Activated T-cell treated with anti-CD3 and anti-CD28 coated beads for 24 hours (primary cell): ENCODE measurements at regions not wholly inside any gene's neighbourhood (a gene's known extent, or its start where the extent isn't known, plus 50 kb on each side); places are given as distances from the start of the nearest gene placed in this dataset.

Experiments
- DNase-seq: peaks from one replicate; pipeline ENCODE4 v3.0.0-alpha.2; 2020; ENCODE audit warnings: low read depth

GRCh38 chr18:40944576-40944975 is 1010.5 kb upstream of the PIK3C3 start:
- DNase-seq = no peak

- DNase-seq = no peak
Measured at GRCh38 chr18:40939656-40940515, 1015.1 kb upstream of the PIK3C3 start.

GRCh38 chr18:40938615-40939014 is 1016.4 kb upstream of the PIK3C3 start:
- no peak for DNase-seq

- DNase-seq = no peak
Measured at GRCh38 chr18:40937386-40937785, 1017.6 kb upstream of the PIK3C3 start.

DNA sequence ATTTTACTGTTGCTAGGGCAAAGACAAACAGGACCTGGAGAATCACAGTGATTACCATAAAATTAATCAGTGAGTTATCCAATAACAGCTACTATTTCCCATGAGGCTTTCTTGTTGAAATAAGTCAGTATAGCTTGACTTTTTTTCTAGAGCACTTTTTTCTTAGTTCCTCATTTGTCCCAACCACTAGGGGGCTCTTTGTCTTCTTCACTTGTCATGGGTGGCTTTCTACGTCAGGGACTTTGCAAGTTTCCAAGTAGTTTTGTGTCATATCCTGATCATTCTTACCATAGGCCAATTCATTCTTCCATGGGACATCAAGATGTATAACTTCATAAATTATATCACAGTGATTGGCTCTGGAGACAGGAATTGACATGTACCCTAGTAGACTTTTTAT is 1019.6 kb upstream of the PIK3C3 start:
- DNase-seq = no peak

GRCh38 chr18:40932862-40933261 is 1022.2 kb upstream of the PIK3C3 start:
- no peak for DNase-seq

DNA sequence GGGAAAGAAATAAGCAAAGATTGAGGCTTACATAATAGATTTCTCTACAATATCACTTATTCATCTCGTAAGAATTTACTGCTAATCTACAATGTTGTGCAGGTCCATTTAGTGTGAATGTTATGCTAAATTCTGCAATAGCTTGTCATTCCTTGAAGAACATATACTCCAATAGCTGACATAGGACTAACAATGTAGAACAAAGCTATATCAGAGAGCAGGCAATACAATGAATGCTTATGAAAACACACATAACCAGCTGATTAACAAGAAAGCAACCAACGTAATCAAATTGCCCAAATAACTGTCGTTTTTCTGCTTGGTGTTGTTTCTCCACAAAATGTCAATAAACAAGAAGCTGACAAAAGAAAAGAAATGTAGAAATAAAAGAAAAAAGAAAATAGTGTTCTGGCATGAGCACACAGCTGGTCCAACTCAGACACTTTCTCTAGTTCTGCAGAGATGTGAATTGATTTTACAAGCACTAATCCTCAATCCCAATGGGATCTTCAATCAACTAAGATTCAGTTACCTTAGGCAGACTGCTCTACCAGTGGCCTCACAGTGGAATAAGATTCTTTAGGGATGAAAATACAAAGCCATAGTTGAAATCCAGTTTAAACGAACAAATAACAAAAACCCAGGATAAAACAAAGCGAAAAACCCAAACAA is 1024.7 kb upstream of the PIK3C3 start:
- no peak for DNase-seq

DNA sequence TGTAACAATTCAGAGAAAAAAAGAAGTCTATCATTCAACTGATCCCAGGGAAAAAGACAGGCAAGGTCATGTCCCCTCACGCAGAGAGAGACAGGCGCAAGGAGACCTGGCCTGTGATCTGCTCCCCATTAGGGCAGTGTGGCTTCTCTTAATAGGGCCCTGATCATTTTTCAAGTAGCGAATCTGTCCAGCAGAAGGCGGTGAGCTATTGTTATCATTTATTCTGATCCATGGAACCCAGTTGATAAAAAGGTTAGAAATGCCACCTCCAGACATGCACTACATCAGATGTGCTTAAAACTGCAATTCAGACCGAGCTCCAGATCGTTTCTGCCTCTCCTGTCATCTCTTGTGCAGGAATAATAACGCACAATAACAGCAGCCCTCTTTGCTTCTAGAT is 1025.6 kb upstream of the PIK3C3 start:
- no peak for DNase-seq

DNA sequence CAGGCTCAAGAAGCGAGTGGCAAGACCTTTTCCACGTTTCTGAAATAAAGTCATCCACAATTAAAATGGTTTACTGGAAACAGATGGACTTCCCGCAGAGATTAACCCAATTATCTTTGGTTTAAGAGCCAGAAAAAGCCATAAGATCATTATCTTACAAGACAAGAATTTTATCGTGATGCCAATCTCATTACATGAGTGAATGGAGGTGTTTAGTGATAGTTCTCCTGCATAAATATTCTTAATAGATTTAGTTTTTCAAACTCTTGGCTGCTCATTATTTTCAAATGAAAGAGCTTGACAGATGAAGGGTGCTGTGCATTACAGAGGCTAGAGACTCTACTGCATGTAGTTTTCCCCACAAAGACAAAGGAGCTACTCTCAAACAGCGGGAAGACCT is 1028.4 kb upstream of the PIK3C3 start:
- DNase-seq = no peak

GRCh38 chr18:40925071-40925541 is 1029.9 kb upstream of the PIK3C3 start:
- DNase-seq = no peak

DNA sequence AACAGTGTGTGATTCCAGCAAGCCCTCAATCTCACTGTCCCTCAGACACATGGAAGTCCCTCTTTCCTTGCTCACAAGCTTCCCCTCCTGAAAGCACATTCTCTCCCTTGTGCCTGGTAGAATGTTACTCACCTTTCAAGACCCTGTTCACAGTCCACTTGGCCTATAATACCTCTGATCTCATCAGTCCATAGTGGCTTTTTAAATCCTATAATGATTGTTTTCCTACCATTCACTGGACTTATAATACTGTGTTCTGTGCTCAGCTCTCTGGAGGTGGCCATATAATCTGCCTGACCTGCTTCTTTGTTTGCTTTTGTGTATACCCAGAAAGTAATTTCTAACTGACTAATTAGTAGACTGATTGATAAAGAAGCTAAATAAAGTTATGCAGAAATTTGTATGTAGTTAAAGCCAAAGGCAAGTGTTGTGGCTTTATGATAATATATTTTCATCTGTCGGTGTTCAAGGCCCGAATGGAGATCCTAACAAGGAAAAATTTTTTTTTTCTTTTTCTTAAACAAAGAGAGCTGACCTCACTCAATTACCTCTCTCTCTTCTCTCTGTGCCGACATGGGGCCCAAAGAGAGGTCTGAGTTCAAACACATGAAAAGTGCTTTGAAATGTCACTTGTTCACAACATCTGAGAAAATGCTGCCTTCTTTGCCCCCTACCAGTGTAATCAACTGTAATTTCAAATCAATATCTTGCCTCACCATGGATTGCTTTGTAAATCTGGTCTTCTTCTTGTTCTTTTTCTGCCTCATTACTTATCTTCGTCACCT is 1033.0 kb upstream of the PIK3C3 start:
- no peak for DNase-seq

GRCh38 chr18:40917056-40917455 is 1038.0 kb upstream of the PIK3C3 start:
- no peak for DNase-seq

DNA sequence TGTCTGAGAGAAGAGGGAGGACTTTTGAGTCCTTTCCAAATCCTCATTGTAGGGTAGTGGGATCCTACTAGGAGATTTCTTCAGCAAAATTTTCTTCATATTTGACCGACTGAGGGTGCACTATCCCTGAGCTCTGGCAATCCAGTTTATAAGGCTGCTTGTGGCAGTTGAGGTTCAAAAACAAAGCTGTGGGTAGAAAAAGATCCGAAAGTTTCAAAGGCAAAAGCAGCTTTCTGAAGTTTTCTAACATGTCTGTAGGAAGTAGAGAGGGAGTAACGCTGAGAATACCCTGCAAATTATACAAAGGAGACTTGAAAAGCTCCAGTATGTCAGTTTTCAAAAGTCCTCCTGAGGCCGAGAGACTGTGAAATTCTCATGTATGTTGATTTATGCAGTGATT is 1039.3 kb upstream of the PIK3C3 start:
- no peak for DNase-seq

DNA sequence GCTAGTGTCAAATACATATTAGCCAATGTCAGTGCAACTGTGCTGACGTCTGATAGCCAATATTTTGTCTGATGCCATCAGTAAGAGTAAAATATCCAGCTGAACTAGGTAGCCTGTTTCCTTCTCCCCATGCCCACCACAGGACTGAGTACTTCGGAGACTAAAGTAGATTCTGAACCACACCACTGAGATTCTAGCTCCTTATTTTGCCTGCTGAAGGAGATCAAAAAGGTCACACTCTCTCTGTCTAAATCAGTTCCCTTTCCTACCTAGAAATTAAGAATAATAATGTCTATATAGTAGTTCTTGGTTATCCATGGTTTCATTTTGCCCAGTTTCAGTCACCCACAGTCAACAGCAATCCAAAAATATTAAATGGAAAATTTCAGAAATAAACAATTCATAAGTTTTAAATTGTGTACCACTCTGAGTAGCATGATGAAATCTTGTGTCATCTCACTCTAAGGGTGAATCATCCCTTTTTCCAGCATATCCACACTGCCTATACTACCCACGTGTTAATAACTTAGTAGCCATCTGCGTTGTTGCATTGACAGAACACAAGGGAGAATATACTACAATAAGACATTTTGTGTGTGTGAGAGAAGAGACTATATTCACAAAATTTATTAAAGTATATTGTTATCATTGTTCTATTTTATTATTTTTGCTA is 1043.3 kb upstream of the PIK3C3 start:
- no peak for DNase-seq

- DNase-seq = no peak
Measured at GRCh38 chr18:40911041-40911440, 1044.0 kb upstream of the PIK3C3 start.

GRCh38 chr18:40907842-40908241 is 1047.2 kb upstream of the PIK3C3 start:
- DNase-seq = no peak

GRCh38 chr18:40904295-40904694 is 1050.7 kb upstream of the PIK3C3 start:
- no peak for DNase-seq

DNA sequence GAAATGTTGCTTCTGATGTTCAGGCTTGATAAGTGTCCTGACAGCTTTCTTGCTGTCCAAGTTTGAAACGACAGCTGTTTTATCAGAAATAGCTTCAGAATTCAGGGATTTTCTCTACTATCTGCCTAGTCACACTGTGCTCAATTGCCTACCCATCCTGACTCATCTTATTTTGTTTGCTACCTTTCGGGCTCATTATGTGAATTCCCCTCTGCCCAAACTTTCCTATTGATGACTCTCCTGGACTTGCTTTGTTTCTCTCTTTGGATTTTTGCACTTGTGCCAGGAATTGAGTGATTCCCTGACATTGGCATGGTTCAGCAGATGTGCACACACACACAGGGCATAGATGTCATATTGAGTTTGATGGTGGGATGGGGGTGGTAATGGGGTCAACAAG is 1052.6 kb upstream of the PIK3C3 start:
- DNase-seq = no peak

DNA sequence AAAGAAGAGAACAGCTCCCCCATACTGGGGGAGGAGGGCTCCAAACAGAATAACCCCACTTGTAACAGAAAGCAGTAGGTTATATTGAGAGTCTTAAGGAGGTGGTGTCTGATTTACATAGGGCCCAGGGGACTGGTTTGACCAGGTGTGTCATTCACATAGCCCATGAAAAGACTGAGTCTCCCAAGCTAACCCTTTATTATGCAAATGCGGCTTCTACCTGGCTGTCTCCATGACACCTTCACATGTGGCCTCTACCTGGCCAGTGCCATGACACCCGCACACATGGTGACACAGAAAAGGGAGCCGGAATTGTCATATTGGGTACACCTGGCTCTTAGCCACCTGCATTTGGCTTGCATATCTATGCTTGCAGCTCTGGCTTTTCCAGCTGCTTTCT is 1057.2 kb upstream of the PIK3C3 start:
- no peak for DNase-seq

DNA sequence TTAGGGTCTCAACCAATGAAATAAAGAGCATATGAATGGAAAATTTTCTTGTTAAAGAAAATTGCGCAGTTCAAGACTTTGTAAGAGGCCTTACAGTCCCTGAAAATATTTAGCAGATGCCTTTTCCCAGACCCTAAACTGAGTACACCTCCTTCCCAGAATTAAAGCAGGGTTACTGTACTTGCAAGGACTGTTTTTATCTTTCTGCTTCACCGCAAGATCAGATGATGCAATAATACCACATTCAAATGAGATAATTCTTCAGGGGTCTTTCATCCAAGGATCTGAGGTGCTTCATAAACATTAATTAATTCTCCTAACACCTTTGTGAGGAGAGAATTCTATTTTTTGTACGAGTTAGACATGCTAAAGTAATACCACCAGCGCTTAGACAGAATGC is 1071.8 kb upstream of the PIK3C3 start:
- DNase-seq = no peak

GRCh38 chr18:40882468-40882867 is 1072.6 kb upstream of the PIK3C3 start:
- DNase-seq = no peak

GRCh38 chr18:40878371-40878770 is 1076.7 kb upstream of the PIK3C3 start:
- no peak for DNase-seq
